SK-N-SH treated with all-trans-retinoic acid at 6 μM for 48 hours (cell line): ENCODE measurements at regions not wholly inside any gene's neighbourhood (a gene's known extent, or its start where the extent isn't known, plus 50 kb on each side); places are given as distances from the start of the nearest gene placed in this dataset.
"Not testable (repeated sequence)": the region's sequence is repeated elsewhere in the genome, so short reads cannot be mapped to it uniquely, and the experiment has no call there.

Experiments
- ATAC-seq: fragments of 200-7000 bp; cut with Tn5 transposase; 3 replicates; pipeline ENCODE4 v1.9.1; 2020; ENCODE audit warnings: mild to moderate bottlenecking, moderate library complexity
- ARNTL ChIP-seq: fragments of 450-650 bp; formaldehyde crosslinking; IDR thresholded peaks from 2 replicates; pipeline ENCODE4 v1.5.0; 2020; ENCODE audit warnings: low read depth, mild to moderate bottlenecking, moderate library complexity, borderline replicate concordance
- BACH2 ChIP-seq: fragments of 250-450 bp; sonication (Bioruptor Pico); IDR thresholded peaks from 2 replicates; pipeline ENCODE4 v1.9.0; 2021; ENCODE audit warnings: mild to moderate bottlenecking, borderline replicate concordance
- CREB5 ChIP-seq: fragments of 250-450 bp; sonication (Bioruptor Pico); IDR thresholded peaks from 2 replicates; pipeline ENCODE4 v1.5.1; 2020; ENCODE audit warnings: low read depth, mild to moderate bottlenecking, moderate library complexity
- CSDC2 ChIP-seq: fragments of 250-450 bp; sonication (Bioruptor Pico); IDR thresholded peaks from 2 replicates; pipeline ENCODE4 v1.5.0; 2020; ENCODE audit warnings: mild to moderate bottlenecking, moderate library complexity
- ESRRG ChIP-seq: fragments of 250-450 bp; sonication (Bioruptor Pico); IDR thresholded peaks from 2 replicates; pipeline ENCODE4 v1.6.1; 2021; ENCODE audit warnings: mild to moderate bottlenecking
- GLIS3 ChIP-seq: fragments of 250-450 bp; sonication (Bioruptor Pico); IDR thresholded peaks from 2 replicates; pipeline ENCODE4 v1.5.0; 2020; ENCODE audit warnings: mild to moderate bottlenecking, moderate library complexity
- ISL1 ChIP-seq: fragments of 250-450 bp; sonication (Bioruptor Pico); IDR thresholded peaks from 2 replicates; pipeline ENCODE4 v2.1.2; 2022; ENCODE audit warnings: mild to moderate bottlenecking, moderate library complexity
- OSR1 ChIP-seq: fragments of 250-450 bp; sonication (Bioruptor Pico); IDR thresholded peaks from 2 replicates; pipeline ENCODE4 v1.8.0; 2022; ENCODE audit warnings: moderate library complexity, mild to moderate bottlenecking, inconsistent platforms
- PPARA ChIP-seq: fragments of 250-450 bp; sonication (Bioruptor Pico); IDR thresholded peaks from 2 replicates; pipeline ENCODE4 v1.5.0; 2020; ENCODE audit warnings: mild to moderate bottlenecking, borderline replicate concordance
- RARB ChIP-seq: fragments of 250-450 bp; sonication (Bioruptor Pico); IDR thresholded peaks from 2 replicates; pipeline ENCODE4 v1.8.0; 2021; ENCODE audit warnings: mild to moderate bottlenecking, moderate library complexity
- SNAI2 ChIP-seq: fragments of 250-450 bp; sonication (Bioruptor Pico); IDR thresholded peaks from 2 replicates; pipeline ENCODE4 v1.5.0; 2020; ENCODE audit warnings: mild to moderate bottlenecking, moderate library complexity
- TCF4 ChIP-seq: fragments of 250-450 bp; sonication (Bioruptor Pico); IDR thresholded peaks from 2 replicates; pipeline ENCODE4 v1.8.0; 2021; ENCODE audit warnings: mild to moderate bottlenecking, moderate library complexity, borderline replicate concordance
- TOX ChIP-seq: fragments of 250-450 bp; sonication (Bioruptor Pico); IDR thresholded peaks from 2 replicates; pipeline ENCODE4 v1.8.0; 2021; ENCODE audit warnings: mild to moderate bottlenecking, moderate library complexity, borderline replicate concordance
- ZC3H10 ChIP-seq: fragments of 250-450 bp; sonication (Bioruptor Pico); IDR thresholded peaks from 2 replicates; pipeline ENCODE4 v1.5.1; 2021; ENCODE audit warnings: mild to moderate bottlenecking, moderate library complexity
- ZFP3 ChIP-seq: fragments of 250-450 bp; sonication (Bioruptor Pico); IDR thresholded peaks from 2 replicates; pipeline ENCODE4 v1.5.0; 2020; ENCODE audit warnings: mild to moderate bottlenecking, moderate library complexity
- ZFP30 ChIP-seq: fragments of 450-650 bp; formaldehyde crosslinking; IDR thresholded peaks from 2 replicates; pipeline ENCODE4 v1.5.0; 2022; ENCODE audit warnings: mild to moderate bottlenecking, moderate library complexity
- ZNF565 ChIP-seq: fragments of 450-650 bp; formaldehyde crosslinking; conservative IDR thresholded peaks from 2 replicates; pipeline ENCODE4 v1.5.0; 2020; ENCODE audit warnings: low read depth, mild to moderate bottlenecking, moderate library complexity
- ZNF70 ChIP-seq: fragments of 450-650 bp; formaldehyde crosslinking; IDR thresholded peaks from 2 replicates; pipeline ENCODE4 v1.5.0; 2020; ENCODE audit warnings: mild to moderate bottlenecking, moderate library complexity
- TF ChIP-seq, protein P1 (sequence below): fragments of 250-450 bp; sonication (Bioruptor Pico); IDR thresholded peaks from 2 replicates; pipeline ENCODE4 v1.8.0; 2021; ENCODE audit warnings: low read depth, mild to moderate bottlenecking, moderate library complexity, borderline replicate concordance
- TF ChIP-seq, protein P2 (sequence below): fragments of 250-450 bp; sonication (Bioruptor Pico); IDR thresholded peaks from 2 replicates; pipeline ENCODE4 v1.8.0; 2020; ENCODE audit warnings: mild to moderate bottlenecking, moderate library complexity, borderline replicate concordance
- TF ChIP-seq, protein P3 (sequence below): fragments of 250-450 bp; sonication (Bioruptor Pico); IDR thresholded peaks from 2 replicates; pipeline ENCODE4 v1.5.0; 2020; ENCODE audit warnings: mild to moderate bottlenecking, moderate library complexity

- ATAC-seq, result no peak
- TF ChIP-seq ZNF70 (CRISPR knock-in tag), result no peak
- TF ChIP-seq, protein P1, sequence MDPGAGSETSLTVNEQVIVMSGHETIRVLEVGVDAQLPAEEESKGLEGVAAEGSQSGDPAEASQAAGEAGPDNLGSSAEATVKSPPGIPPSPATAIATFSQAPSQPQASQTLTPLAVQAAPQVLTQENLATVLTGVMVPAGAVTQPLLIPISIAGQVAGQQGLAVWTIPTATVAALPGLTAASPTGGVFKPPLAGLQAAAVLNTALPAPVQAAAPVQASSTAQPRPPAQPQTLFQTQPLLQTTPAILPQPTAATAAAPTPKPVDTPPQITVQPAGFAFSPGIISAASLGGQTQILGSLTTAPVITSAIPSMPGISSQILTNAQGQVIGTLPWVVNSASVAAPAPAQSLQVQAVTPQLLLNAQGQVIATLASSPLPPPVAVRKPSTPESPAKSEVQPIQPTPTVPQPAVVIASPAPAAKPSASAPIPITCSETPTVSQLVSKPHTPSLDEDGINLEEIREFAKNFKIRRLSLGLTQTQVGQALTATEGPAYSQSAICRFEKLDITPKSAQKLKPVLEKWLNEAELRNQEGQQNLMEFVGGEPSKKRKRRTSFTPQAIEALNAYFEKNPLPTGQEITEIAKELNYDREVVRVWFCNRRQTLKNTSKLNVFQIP (CRISPR knock-in tag), result no peak
- TF ChIP-seq, all 23 proteins: peak for 0
Measured at GRCh38 chr10:42896735-42897134, 114.1 kb downstream of the BMS1 start.

GRCh38 chr10:42898037-42898960, 115.7 kb downstream of the BMS1 start:
- ATAC-seq, result no peak
- TF ChIP-seq SNAI2 (CRISPR knock-in tag), result no peak
- TF ChIP-seq ZFP30 (CRISPR knock-in tag), result no peak
- TF ChIP-seq ZC3H10 (CRISPR knock-in tag), result no peak

DNA sequence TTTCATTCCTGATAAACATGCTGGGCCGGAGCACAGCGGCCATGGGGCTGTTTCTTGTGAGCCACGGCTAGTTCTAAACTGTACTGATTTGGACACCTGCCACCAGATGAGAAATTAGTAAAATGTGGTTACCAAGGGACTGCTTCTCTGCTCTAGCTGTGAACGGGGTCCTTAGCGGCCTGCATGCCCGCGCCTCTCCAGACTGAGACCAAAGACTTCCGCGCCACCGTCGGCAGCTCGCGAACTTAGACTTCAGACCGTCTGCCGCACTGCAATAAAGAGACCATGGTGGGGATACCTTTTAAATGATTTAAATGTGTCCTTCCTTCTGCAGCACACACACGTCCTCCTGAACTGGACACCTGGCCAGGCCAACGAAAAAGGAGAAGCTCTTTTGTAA, 116.4 kb downstream of the BMS1 start:
- TF ChIP-seq, protein P2, sequence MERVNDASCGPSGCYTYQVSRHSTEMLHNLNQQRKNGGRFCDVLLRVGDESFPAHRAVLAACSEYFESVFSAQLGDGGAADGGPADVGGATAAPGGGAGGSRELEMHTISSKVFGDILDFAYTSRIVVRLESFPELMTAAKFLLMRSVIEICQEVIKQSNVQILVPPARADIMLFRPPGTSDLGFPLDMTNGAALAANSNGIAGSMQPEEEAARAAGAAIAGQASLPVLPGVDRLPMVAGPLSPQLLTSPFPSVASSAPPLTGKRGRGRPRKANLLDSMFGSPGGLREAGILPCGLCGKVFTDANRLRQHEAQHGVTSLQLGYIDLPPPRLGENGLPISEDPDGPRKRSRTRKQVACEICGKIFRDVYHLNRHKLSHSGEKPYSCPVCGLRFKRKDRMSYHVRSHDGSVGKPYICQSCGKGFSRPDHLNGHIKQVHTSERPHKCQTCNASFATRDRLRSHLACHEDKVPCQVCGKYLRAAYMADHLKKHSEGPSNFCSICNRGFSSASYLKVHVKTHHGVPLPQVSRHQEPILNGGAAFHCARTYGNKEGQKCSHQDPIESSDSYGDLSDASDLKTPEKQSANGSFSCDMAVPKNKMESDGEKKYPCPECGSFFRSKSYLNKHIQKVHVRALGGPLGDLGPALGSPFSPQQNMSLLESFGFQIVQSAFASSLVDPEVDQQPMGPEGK, result no peak
- TF ChIP-seq ZNF565 (CRISPR knock-in tag) (no peak), TOX (no peak), CSDC2 (no peak), ARNTL (CRISPR knock-in tag) (no peak), ISL1 (CRISPR knock-in tag) (no peak), BACH2 (CRISPR knock-in tag) (no peak), ZNF70 (CRISPR knock-in tag) (no peak), ZC3H10 (CRISPR knock-in tag) (no peak), CREB5 (CRISPR knock-in tag) (no peak), ZFP3 (no peak), PPARA (CRISPR knock-in tag) (no peak), OSR1 (CRISPR knock-in tag) (no peak), RARB (CRISPR knock-in tag) (no peak), GLIS3 (no peak), TCF4 (CRISPR knock-in tag) (no peak), ESRRG (no peak), SNAI2 (CRISPR knock-in tag) (no peak)
- TF ChIP-seq, protein P3, sequence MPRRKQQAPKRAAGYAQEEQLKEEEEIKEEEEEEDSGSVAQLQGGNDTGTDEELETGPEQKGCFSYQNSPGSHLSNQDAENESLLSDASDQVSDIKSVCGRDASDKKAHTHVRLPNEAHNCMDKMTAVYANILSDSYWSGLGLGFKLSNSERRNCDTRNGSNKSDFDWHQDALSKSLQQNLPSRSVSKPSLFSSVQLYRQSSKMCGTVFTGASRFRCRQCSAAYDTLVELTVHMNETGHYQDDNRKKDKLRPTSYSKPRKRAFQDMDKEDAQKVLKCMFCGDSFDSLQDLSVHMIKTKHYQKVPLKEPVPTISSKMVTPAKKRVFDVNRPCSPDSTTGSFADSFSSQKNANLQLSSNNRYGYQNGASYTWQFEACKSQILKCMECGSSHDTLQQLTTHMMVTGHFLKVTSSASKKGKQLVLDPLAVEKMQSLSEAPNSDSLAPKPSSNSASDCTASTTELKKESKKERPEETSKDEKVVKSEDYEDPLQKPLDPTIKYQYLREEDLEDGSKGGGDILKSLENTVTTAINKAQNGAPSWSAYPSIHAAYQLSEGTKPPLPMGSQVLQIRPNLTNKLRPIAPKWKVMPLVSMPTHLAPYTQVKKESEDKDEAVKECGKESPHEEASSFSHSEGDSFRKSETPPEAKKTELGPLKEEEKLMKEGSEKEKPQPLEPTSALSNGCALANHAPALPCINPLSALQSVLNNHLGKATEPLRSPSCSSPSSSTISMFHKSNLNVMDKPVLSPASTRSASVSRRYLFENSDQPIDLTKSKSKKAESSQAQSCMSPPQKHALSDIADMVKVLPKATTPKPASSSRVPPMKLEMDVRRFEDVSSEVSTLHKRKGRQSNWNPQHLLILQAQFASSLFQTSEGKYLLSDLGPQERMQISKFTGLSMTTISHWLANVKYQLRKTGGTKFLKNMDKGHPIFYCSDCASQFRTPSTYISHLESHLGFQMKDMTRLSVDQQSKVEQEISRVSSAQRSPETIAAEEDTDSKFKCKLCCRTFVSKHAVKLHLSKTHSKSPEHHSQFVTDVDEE (CRISPR knock-in tag), result no peak
- TF ChIP-seq, protein P1 (CRISPR knock-in tag), result no peak
- no peak for ATAC-seq

- ATAC-seq, result not testable (repeated sequence)
Measured at GRCh38 chr10:42900346-42900745, 117.8 kb downstream of the BMS1 start.
